ENCODE measurements at regions not wholly inside any gene's neighbourhood (a gene's known extent, or its start where the extent isn't known, plus 50 kb on each side); places are given as distances from the start of the nearest gene placed in this dataset.

- TF ChIP-seq USF2 (IDR thresholded peaks at IDR 0.05; ENCODE audit: borderline replicate concordance, low read depth, low read length) = no peak
- TF ChIP-seq FOSL2 (IDR thresholded peaks at IDR 0.05; ENCODE audit: borderline replicate concordance, low read depth) = no peak
Measured at GRCh38 chr6:43953256-43953655, 174.0 kb downstream of the MRPL14 start (continued).

- Histone ChIP-seq H3K79me2 (ENCODE audit: insufficient read depth) (no peaks in the 10 kb centered on the region), H3K9me2 (no peaks in the 10 kb centered on the region), H3K4me2 (no peak overlapping the region), H2AFZ (ENCODE audit: low read depth) (no peak overlapping the region), H3K27ac (ENCODE audit: low read depth in 2 of 2, low read length in 1 of 2) (no peak overlapping the region; a peak in 1 of 4 replicates), H4K20me1 (ENCODE audit: insufficient read depth) (no peaks in the 10 kb centered on the region), H3F3A (replicated peaks; ENCODE audit: insufficient read depth) (no peaks in the 10 kb centered on the region), H3K9ac (no peak overlapping the region), H3K4me3 (ENCODE audit: low read depth in 2 of 2, low read length in 1 of 2) (no peak overlapping the region), H3K36me3 (replicated peaks in 1 of 2; ENCODE audit: control insufficient read depth in 1 of 2, insufficient read depth in 2 of 2, low read length in 1 of 2) (no peaks in the 10 kb centered on the region), H3K9me3 (peaks cover 8% of the 10 kb centered on the region; the same call in 1 of the 2 replicates), H3K27me3 (ENCODE audit: insufficient read depth) (no peaks in the 10 kb centered on the region), H3K4me1 (ENCODE audit: control insufficient read depth in 1 of 2, insufficient read depth in 2 of 2, low read depth in 1 of 2, low read length in 1 of 2) (peaks cover 0 to 47% of the 10 kb centered on the region in 2 experiments; a peak in 1 of 4 replicates)
- 95% methylated on average over 1 of the region's 1 CpG for WGBS (ENCODE audit: low lambda C conversion rate)
- TF ChIP-seq SIN3A (IDR thresholded peaks at IDR 0.05; ENCODE audit: borderline replicate concordance, low read depth, low read length) (no peak), USF1 (IDR thresholded peaks at IDR 0.05; ENCODE audit: borderline replicate concordance, low read depth) (no peak), CTCF (IDR thresholded peaks at IDR 0.05) (0 out of 2 replicates have a peak, but pooled peaks have one; percentile 23)
- ChIA-PET CTCF (interaction anchor here (1.2 to 12.0 kb wide), 24 partner anchors 14 to 285 kb away, joined by 3 to 172 read pairs (median 10); partner anchors contain the start of gene VEGFA), POLR2A (interaction anchor here (1.3 to 5.0 kb wide), 4 partner anchors 11 to 183 kb away, joined by 4 to 43 read pairs (median 8); partner anchors contain the start of gene VEGFA)
- no peak for DNase-seq
Measured at GRCh38 chr6:43952746-43953145, 174.5 kb downstream of the MRPL14 start.

- peak overlapping the region in 1 of 2 experiments; percentile 87; a peak in 2 of 4 replicates for H3K27ac ChIP-seq (ENCODE audit: low read depth in 2 of 2, low read length in 1 of 2)
- no peaks in the 10 kb centered on the region for H4K20me1 ChIP-seq (ENCODE audit: insufficient read depth)
- no peak overlapping the region for H2AFZ ChIP-seq (ENCODE audit: low read depth)
- ChIA-PET POLR2A (interaction anchor here (0.8 to 5.0 kb wide), 14 partner anchors 10 to 295 kb away, joined by 3 to 43 read pairs (median 5); partner anchors contain the start of genes HSP90AB1 and VEGFA), CTCF (interaction anchor here (0.6 to 12.0 kb wide), 69 partner anchors 9 to 291 kb away, joined by 3 to 172 read pairs (median 5); partner anchors contain the start of genes MRPS18A and VEGFA)
- H3F3A ChIP-seq (replicated peaks; ENCODE audit: insufficient read depth) = no peaks in the 10 kb centered on the region
- H3K79me2 ChIP-seq (ENCODE audit: insufficient read depth) = no peaks in the 10 kb centered on the region
- no peak for TF ChIP-seq SIN3A (IDR thresholded peaks at IDR 0.05; ENCODE audit: borderline replicate concordance, low read depth, low read length)
- TF ChIP-seq RAD21 (IDR thresholded peaks at IDR 0.05; ENCODE audit: low read length) = peak; percentile 34
- DNase-seq = no peak
- H3K9me2 ChIP-seq = no peaks in the 10 kb centered on the region
- H3K27me3 ChIP-seq (ENCODE audit: insufficient read depth) = no peaks in the 10 kb centered on the region
- H3K9me3 ChIP-seq = peaks cover 8% of the 10 kb centered on the region; the same call in 1 of the 2 replicates
- peaks cover 0 to 47% of the 10 kb centered on the region in 2 experiments; a peak in 1 of 4 replicates for H3K4me1 ChIP-seq (ENCODE audit: control insufficient read depth in 1 of 2, insufficient read depth in 2 of 2, low read depth in 1 of 2, low read length in 1 of 2)
- no peaks in the 10 kb centered on the region for H3K36me3 ChIP-seq (replicated peaks in 1 of 2; ENCODE audit: control insufficient read depth in 1 of 2, insufficient read depth in 2 of 2, low read length in 1 of 2)
- WGBS (ENCODE audit: low lambda C conversion rate) = 95% methylated on average over 8 of the region's 8 CpGs
- H3K4me3 ChIP-seq (ENCODE audit: low read depth in 2 of 2, low read length in 1 of 2) = no peak overlapping the region
- no peak overlapping the region for H3K4me2 ChIP-seq
- no peak overlapping the region for H3K9ac ChIP-seq
Measured at GRCh38 chr6:43951756-43952675, 175.2 kb downstream of the MRPL14 start.

All from SK-N-SH (cell line).